HG02981 (cell line): ENCODE measurements at regions not wholly inside any gene's neighbourhood (a gene's known extent, or its start where the extent isn't known, plus 50 kb on each side); places are given as distances from the start of the nearest gene placed in this dataset.
"Not testable (repeated sequence)": the region's sequence is repeated elsewhere in the genome, so short reads cannot be mapped to it uniquely, and the experiment has no call there.

ENCODE experiments used
- ATAC-seq: cut with Tn5 transposase; IDR thresholded peaks from one replicate; pipeline ENCODE4 v1.9.1; 2021; ENCODE audit warnings: mild to moderate bottlenecking, moderate library complexity; ENCODE audit not compliant: unreplicated experiment

GRCh38 chr15:62868507-62868906 lies 174.0 kb upstream of the TPM1 start:
- no peak for ATAC-seq

- ATAC-seq, result no peak
Observed at GRCh38 chr15:62869116-62869515, 173.4 kb upstream of the TPM1 start.

GRCh38 chr15:62870216-62870615 lies 172.3 kb upstream of the TPM1 start:
- no peak for ATAC-seq

DNA sequence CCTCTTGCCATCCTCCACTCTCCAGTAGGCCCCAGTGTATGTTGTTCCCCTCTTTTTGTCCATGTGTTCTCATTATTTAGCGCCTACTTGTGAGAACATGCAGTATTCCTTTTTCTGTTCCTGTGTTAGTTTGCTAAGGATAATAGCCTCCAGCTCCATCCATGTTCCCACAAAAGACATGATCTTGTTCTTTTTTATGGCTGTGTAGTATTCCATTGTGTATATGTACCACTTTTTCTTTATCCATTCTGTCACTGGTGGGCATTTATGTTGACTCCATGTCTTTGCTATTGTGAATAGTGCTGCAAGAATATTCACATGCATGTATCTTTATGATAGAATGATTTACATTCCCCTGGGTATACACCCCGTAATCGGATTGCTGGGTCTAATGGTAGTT lies 171.8 kb upstream of the TPM1 start:
- not testable (repeated sequence) for ATAC-seq

GRCh38 chr15:62873203-62873602 lies 169.3 kb upstream of the TPM1 start:
- no peak for ATAC-seq

DNA sequence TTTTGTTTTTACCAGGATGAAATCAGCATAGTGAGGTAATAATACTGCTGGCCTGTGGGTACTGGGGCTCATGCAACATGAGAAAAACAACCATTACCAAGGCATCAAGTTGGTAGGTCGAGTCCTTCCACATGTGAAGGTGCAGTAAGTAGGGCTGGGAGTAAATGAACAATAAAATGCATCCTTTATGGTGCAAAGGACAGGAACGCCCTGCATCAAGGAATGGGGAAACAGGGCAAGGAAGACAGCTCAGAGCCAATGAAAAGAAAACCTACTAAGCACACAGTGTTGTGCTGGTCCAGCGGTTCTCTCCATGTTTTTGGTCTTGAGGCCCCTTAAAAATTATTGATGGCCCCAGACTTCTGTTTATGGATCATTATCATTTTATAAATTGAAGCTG lies 168.5 kb upstream of the TPM1 start:
- no peak for ATAC-seq

DNA sequence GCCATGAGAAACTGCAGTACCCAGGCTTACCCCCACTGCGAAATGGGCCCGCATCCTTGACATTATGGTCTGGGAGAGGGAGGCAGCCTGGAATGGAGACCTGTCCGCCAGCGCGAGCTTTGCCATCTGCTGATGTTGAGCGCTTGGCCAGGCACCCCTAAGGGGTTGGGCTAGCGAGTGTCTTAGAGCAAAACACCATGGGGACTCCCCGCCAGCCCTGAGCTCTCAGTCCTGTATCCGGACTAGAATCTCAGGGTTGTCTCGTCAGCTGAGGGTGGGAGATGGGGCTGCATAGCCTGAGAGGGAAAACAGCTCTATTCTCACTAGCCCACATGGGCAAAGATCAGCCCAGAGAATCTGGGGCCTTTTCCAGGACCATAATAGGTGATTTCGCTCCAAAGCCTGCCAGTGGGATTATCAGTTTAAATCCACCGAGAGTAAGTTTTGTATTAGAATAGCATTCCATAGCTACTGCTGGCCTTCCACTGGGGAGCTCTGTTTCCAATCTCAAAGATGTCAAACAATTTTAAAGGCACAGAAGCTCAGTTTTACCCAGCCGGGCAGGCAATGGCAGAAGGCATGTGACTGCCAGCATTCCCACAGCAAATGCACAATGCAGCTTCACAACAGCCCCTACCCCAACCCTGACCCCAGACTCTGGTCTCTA lies 167.5 kb upstream of the TPM1 start:
- ATAC-seq, result no peak

- no peak for ATAC-seq
Observed at GRCh38 chr15:62875626-62876021, 166.9 kb upstream of the TPM1 start.

DNA sequence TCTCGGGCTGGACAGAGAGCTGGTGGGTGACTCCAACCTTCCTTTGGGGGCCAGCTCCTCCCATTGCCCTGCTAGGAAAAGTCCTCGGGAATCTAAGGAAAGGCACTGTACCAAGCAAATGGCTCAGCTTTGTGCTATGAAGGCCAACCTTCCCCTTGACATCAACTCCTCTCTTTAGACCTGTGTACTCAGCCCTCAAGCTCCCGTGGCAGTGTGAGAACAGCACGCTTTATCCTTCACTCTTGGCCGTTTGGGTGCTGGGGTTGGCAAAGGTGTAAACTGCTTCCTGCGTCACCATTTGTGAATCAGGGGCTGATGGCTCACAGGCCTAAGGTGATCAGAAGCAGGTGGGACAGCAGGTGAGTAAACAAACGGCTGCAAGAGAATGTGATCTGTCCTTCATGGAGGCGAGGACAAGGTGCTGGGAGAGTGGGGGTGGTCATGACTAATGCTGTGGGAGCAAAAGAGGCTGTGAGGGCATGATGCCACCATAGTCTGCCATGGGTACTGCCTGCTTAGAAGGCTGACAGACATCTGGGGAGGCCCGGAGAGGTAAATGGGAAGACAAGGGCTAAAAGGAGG lies 165.2 kb upstream of the TPM1 start:
- ATAC-seq, result no peak

- ATAC-seq, result no peak
Observed at GRCh38 chr15:62878070-62878469, 164.5 kb upstream of the TPM1 start.

- no peak for ATAC-seq
Observed at GRCh38 chr15:62879770-62880169, 162.8 kb upstream of the TPM1 start.

- no peak for ATAC-seq
Observed at GRCh38 chr15:62880278-62880677, 162.3 kb upstream of the TPM1 start.

GRCh38 chr15:62881056-62881455 lies 161.5 kb upstream of the TPM1 start:
- no peak for ATAC-seq

DNA sequence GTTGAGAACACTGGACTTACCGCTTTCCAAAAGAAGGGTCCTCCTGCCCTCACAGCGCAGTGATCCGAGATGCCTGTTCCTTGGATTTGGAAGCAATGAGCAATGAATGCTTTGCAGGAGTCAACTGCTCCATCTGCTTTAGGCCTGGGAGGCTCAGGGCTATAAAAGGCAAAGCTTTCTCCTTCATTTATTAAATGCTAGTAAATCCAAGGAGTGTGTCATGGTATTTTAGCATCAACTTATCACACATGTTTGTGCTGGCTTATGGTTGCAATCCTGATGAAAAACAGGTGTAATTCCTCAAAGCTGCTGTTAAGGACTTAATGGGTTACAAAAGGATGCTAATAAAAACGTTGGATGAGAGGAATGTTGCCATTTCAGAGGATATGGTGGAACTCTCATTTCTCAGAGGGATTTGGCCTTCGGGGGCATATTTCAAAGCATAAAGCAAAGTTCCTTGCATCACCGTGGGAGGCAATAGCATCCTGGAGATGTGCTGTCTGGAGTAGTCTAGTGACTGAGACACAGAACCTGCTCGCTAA lies 158.5 kb upstream of the TPM1 start:
- ATAC-seq, result no peak

- no peak for ATAC-seq
Observed at GRCh38 chr15:62886431-62887071, 156.0 kb upstream of the TPM1 start.

DNA sequence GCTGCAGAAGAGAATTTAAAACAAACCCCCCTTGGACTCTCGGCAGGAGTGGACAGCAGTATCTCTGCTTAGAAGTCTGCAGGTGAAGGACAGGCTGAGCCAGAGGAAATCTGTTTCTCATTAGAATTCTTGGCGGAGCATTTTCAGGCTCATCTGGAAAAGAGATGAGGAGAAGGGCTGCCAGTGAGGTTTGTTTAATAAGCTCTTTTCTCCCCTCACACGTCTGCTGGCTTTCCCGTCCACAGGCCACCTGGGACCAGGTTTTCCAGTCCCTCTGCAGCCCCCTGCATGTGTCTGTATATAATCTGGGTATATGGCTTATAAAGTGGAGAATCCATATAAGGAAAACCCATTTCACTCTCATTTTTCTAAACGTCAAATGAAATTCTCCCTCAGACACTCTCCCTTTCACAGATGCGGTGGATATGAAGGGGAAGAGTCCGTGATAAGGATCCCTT lies 155.4 kb upstream of the TPM1 start:
- ATAC-seq, result no peak

- no peak for ATAC-seq
Observed at GRCh38 chr15:62888623-62889022, 153.9 kb upstream of the TPM1 start.

- no peak for ATAC-seq
Observed at GRCh38 chr15:62889141-62889661, 153.3 kb upstream of the TPM1 start.

DNA sequence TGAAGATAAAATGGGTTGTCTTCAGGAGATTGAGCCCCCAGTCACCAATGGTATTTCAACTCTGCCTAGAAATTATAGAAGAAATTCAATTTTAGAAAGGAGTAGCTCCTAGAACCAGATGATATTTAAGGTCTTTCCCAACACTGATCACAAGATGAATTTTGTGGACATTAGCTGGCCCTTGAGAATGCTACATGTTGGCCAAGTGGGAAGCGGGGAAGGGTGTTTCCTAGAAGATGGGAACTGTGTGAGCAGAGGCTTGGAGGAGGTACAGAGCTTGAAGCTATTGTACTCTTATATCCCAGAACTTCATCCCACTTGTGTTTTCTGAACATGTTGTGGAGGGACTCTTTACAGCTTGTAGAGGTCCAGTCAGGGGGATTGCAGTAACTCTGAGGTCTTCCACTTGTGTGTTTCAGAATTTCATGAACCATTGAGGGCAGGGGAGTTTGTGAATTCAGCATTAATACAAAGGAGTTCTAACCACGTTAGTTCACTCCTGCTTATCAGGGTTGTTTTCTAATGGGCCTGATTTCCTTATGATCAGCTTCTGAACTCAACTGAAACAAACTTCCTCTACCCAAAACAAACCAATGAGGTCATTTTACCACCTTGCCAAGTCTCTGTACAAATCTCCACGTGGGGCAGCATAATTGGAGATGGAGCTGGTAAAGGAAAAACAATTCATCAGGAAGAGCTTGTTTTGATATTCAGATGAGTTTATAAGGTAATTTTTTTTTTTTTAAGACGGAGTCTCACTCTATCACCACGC lies 152.6 kb upstream of the TPM1 start:
- no peak for ATAC-seq

DNA sequence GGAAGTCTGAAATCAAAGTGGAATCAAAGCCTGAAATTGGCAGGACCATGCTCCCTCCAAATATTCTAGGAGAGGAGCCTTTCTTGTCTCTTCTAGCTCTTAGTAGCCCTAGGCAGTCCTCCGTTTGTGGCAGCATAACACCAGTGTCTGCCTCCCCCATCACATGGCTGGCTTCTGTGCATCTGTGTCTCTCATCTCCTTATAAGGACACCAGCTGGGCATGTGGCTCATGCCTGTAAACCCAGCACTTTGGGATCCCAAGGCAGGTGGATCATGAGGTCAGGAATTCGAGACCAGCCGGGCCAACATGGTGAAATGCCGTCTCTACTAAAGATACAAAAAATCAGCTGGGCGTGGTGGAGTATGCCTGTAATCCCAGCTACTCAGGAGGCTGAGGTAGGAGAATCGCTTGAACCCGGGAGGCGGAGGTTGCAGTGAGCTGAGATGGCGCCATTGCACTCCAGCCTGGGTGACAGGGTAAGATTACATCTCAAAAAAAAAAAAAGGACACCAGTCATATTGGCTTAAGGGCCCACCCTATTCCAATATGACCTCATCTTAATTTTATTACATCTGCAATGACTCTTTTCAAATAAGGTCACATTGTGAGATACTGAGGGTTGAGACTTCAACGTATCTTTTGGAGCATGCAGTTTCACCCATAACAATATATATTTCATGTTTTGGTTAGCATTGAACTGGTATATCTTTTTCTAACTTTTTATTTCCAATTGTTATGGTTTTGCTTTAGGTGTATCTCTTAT lies 148.0 kb upstream of the TPM1 start:
- no peak for ATAC-seq
